ENCODE measurements at regions not wholly inside any gene's neighbourhood (a gene's known extent, or its start where the extent isn't known, plus 50 kb on each side); places are given as distances from the start of the nearest gene placed in this dataset.
A peak's percentile ranks its signal among the peaks of the same experiment; 100 is the strongest.

- TF ChIP-seq CTCF (IDR thresholded peaks at IDR 0.05; ENCODE audit: extremely low read depth, insufficient read depth, missing control alignments): no peak
- no peak for DNase-seq (ENCODE audit: low spot score)
- in situ Hi-C loops (cut with MboI; ENCODE audit: low pct_unique_long_range_greater_than_20kb, low sequenced_read_pairs, unreplicated experiment): no loop called here
These were observed 90.4 kb upstream of the SV2C start for GRCh38 chr5:75992753-75993152.

- TF ChIP-seq CTCF (IDR thresholded peaks at IDR 0.05; ENCODE audit: extremely low read depth, insufficient read depth, missing control alignments): no peak
- in situ Hi-C loops (cut with MboI; ENCODE audit: low pct_unique_long_range_greater_than_20kb, low sequenced_read_pairs, unreplicated experiment): no loop called here
- DNase-seq (ENCODE audit: low spot score): no peak
These were observed 98.1 kb upstream of the SV2C start for GRCh38 chr5:75985077-75985476.

- TF ChIP-seq CTCF (IDR thresholded peaks at IDR 0.05; ENCODE audit: extremely low read depth, insufficient read depth, missing control alignments): no peak
- no peak for DNase-seq (ENCODE audit: low spot score)
- in situ Hi-C loops (cut with MboI; ENCODE audit: low pct_unique_long_range_greater_than_20kb, low sequenced_read_pairs, unreplicated experiment): no loop called here
These were observed 107.7 kb upstream of the SV2C start for GRCh38 chr5:75975496-75975895.

GRCh38 chr5:75965292-75965691 lies 117.9 kb upstream of the SV2C start:
- in situ Hi-C loops (cut with MboI; ENCODE audit: low pct_unique_long_range_greater_than_20kb, low sequenced_read_pairs, unreplicated experiment): no loop called here
- DNase-seq (ENCODE audit: low spot score): no peak
- no peak for TF ChIP-seq CTCF (IDR thresholded peaks at IDR 0.05; ENCODE audit: extremely low read depth, insufficient read depth, missing control alignments)

DNA sequence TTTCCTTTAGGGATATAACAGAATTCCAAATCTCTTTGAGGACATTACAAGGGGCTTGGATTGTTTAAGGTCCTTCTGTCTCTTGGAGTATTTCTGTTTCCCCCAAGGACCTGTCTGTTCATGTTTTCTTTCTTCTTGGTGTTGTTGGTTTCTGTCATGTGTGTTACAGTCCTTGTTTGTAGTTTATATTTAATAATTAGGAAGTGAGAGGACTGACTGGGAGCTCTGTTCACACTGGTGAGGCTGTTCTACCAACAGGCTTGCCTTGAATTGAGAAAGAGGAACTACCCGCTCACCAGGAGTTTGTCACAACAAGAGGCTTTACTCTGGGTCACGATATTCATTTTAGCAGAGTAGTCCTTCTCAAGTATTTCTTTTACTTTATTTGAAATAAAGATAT lies 119.2 kb upstream of the SV2C start:
- TF ChIP-seq CTCF (IDR thresholded peaks at IDR 0.05; ENCODE audit: extremely low read depth, insufficient read depth, missing control alignments): no peak
- DNase-seq (ENCODE audit: low spot score): peak; percentile 12
- in situ Hi-C loops (cut with MboI; ENCODE audit: low pct_unique_long_range_greater_than_20kb, low sequenced_read_pairs, unreplicated experiment): no loop called here

GRCh38 chr5:75963554-75963953 lies 119.6 kb upstream of the SV2C start:
- in situ Hi-C loops (cut with MboI; ENCODE audit: low pct_unique_long_range_greater_than_20kb, low sequenced_read_pairs, unreplicated experiment): no loop called here

More at GRCh38 chr5:75963554-75963953, 119.6 kb upstream of the SV2C start:
- TF ChIP-seq CTCF (IDR thresholded peaks at IDR 0.05; ENCODE audit: extremely low read depth, insufficient read depth, missing control alignments): no peak
- DNase-seq (ENCODE audit: low spot score): no peak
